ENCODE measurements at regions not wholly inside any gene's neighbourhood (a gene's known extent, or its start where the extent isn't known, plus 50 kb on each side); places are given as distances from the start of the nearest gene placed in this dataset.
A peak's percentile ranks its signal among the peaks of the same experiment; 100 is the strongest.

DNA sequence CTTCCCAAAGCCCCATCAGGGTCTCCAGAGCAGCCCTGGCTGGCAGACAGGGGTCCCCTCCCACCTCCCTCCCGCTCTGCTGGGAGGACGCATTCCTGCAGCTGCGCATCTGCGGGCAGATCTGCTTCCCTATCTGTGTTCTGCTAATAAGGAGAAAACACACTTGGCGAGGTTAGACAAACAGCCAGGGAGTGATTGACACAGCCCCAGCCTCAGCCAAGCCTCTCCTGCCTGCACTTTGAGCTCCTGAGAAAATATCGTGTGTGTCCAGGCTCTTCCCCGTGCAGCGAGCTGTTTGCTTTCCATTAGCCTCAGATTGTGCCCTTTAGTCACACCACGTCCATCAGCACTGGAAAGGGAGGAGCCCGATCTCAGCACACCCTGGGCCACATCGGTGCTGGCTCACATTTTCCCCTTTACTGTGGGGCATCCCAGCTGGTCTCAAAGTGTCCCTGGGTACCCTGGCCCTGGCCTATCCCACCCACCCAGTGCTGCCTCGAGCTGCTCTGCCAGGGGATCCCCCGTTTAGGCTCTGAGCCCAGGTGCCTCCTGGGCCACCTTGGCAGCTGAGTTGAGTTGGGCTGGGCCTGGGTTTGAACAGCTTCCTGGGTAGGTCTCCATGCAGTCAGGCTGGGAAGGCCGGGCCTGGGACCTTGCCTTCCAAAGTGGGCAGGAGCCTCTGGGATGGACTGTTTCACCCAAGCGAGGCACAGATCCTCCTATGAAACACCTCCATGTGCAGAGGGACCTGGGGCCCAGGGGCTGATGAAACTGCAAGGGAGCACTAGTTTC lies 61.1 kb downstream of the BARX1 start (continued):
- TF ChIP-seq ZNF350 (CRISPR knock-in tag; IDR thresholded peaks at IDR 0.05; ENCODE audit: borderline replicate concordance, low read depth) (peak; percentile 56; the same call in 1 of the 2 replicates), ZSCAN22 (CRISPR knock-in tag; IDR thresholded peaks at IDR 0.05) (no peak), TBX3 (IDR thresholded peaks at IDR 0.05; ENCODE audit: borderline replicate concordance) (peak; percentile 68; the same call in 1 of the 2 replicates), ONECUT2 (CRISPR knock-in tag; IDR thresholded peaks at IDR 0.05) (no peak), ZNF792 (CRISPR knock-in tag; IDR thresholded peaks at IDR 0.05) (peak; percentile 75; the same call in 1 of the 2 replicates), RFX1 (IDR thresholded peaks at IDR 0.05) (no peak), HHEX (CRISPR knock-in tag; IDR thresholded peaks at IDR 0.05) (0 out of 2 replicates have a peak, but pooled peaks have one; percentile 41), ZNF563 (CRISPR knock-in tag; IDR thresholded peaks at IDR 0.05) (no peak), NR2C2 (CRISPR knock-in tag; IDR thresholded peaks at IDR 0.05; ENCODE audit: borderline replicate concordance) (0 out of 2 replicates have a peak, but pooled peaks have one; percentile 20), ZNF10 (CRISPR knock-in tag; IDR thresholded peaks at IDR 0.05; ENCODE audit: borderline replicate concordance, low read depth) (no peak), ZNF605 (CRISPR knock-in tag; IDR thresholded peaks at IDR 0.05) (peak; percentile 43; the same call in 1 of the 2 replicates), SMARCC2 (IDR thresholded peaks at IDR 0.05) (no peak), ARNT (IDR thresholded peaks at IDR 0.05) (no peak), HMG20A (CRISPR knock-in tag; IDR thresholded peaks at IDR 0.05; ENCODE audit: borderline replicate concordance) (peak; percentile 47; the same call in 1 of the 2 replicates), ZNF256 (CRISPR knock-in tag; conservative IDR thresholded peaks at IDR 0.05) (no peak), CCDC6 (CRISPR knock-in tag; IDR thresholded peaks at IDR 0.05) (no peak), ZNF3 (CRISPR knock-in tag; IDR thresholded peaks at IDR 0.05) (no peak), MIXL1 (CRISPR knock-in tag; IDR thresholded peaks at IDR 0.05) (peak; percentile 80; the same call in 1 of the 2 replicates), ZNF441 (CRISPR knock-in tag; IDR thresholded peaks at IDR 0.05; ENCODE audit: borderline replicate concordance) (no peak; the same call in 1 of the 2 replicates), ELF1 (CRISPR knock-in tag; IDR thresholded peaks at IDR 0.05) (no peak)
- TF ChIP-seq, protein P1, sequence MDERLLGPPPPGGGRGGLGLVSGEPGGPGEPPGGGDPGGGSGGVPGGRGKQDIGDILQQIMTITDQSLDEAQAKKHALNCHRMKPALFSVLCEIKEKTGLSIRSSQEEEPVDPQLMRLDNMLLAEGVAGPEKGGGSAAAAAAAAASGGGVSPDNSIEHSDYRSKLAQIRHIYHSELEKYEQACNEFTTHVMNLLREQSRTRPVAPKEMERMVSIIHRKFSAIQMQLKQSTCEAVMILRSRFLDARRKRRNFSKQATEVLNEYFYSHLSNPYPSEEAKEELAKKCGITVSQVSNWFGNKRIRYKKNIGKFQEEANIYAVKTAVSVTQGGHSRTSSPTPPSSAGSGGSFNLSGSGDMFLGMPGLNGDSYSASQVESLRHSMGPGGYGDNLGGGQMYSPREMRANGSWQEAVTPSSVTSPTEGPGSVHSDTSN (CRISPR knock-in tag; IDR thresholded peaks at IDR 0.05) = peak; percentile 88
- TF ChIP-seq, protein P2, sequence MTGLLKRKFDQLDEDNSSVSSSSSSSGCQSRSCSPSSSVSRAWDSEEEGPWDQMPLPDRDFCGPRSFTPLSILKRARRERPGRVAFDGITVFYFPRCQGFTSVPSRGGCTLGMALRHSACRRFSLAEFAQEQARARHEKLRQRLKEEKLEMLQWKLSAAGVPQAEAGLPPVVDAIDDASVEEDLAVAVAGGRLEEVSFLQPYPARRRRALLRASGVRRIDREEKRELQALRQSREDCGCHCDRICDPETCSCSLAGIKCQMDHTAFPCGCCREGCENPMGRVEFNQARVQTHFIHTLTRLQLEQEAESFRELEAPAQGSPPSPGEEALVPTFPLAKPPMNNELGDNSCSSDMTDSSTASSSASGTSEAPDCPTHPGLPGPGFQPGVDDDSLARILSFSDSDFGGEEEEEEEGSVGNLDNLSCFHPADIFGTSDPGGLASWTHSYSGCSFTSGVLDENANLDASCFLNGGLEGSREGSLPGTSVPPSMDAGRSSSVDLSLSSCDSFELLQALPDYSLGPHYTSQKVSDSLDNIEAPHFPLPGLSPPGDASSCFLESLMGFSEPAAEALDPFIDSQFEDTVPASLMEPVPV (CRISPR knock-in tag; IDR thresholded peaks at IDR 0.05) = no peak
- TF ChIP-seq, protein P3, sequence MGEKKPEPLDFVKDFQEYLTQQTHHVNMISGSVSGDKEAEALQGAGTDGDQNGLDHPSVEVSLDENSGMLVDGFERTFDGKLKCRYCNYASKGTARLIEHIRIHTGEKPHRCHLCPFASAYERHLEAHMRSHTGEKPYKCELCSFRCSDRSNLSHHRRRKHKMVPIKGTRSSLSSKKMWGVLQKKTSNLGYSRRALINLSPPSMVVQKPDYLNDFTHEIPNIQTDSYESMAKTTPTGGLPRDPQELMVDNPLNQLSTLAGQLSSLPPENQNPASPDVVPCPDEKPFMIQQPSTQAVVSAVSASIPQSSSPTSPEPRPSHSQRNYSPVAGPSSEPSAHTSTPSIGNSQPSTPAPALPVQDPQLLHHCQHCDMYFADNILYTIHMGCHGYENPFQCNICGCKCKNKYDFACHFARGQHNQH (CRISPR knock-in tag; IDR thresholded peaks at IDR 0.05) = peak; percentile 62; the same call in 1 of the 2 replicates
- TF ChIP-seq, protein P4, sequence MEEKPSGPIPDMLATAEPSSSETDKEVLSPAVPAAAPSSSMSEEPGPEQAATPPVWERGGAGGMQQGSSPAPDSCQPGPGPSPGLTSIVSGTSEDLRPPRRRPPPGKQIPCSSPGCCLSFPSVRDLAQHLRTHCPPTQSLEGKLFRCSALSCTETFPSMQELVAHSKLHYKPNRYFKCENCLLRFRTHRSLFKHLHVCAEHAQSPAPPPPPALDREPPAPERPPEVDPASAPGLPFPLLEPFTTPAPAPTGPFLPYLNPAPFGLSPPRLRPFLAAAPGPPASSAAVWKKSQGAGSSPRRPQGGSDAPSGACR (CRISPR knock-in tag; IDR thresholded peaks at IDR 0.05) = no peak
- TF ChIP-seq, protein P5, sequence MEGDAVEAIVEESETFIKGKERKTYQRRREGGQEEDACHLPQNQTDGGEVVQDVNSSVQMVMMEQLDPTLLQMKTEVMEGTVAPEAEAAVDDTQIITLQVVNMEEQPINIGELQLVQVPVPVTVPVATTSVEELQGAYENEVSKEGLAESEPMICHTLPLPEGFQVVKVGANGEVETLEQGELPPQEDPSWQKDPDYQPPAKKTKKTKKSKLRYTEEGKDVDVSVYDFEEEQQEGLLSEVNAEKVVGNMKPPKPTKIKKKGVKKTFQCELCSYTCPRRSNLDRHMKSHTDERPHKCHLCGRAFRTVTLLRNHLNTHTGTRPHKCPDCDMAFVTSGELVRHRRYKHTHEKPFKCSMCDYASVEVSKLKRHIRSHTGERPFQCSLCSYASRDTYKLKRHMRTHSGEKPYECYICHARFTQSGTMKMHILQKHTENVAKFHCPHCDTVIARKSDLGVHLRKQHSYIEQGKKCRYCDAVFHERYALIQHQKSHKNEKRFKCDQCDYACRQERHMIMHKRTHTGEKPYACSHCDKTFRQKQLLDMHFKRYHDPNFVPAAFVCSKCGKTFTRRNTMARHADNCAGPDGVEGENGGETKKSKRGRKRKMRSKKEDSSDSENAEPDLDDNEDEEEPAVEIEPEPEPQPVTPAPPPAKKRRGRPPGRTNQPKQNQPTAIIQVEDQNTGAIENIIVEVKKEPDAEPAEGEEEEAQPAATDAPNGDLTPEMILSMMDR (CRISPR knock-in tag; IDR thresholded peaks at IDR 0.05) = 0 out of 2 replicates have a peak, but pooled peaks have one; percentile 3

Measured in HepG2 (cell line).